Skeletal muscle tissue (tissue), 3 donors: ENCODE measurements at regions not wholly inside any gene's neighbourhood (a gene's known extent, or its start where the extent isn't known, plus 50 kb on each side); places are given as distances from the start of the nearest gene placed in this dataset.

Source experiments
- H3K27ac ChIP-seq: one replicate; pipeline ENCODE4 v1.7.0; 2013; ENCODE audit warnings: mild to moderate bottlenecking, low read depth, low read length, inconsistent platforms
- H3K27me3 ChIP-seq, 3 donors: one replicate each; pipeline ENCODE4 v1.7.0; 2013; ENCODE audit warnings: low read length in 3 of 3; ENCODE audit not compliant: control insufficient read depth in 3 of 3, insufficient read depth in 3 of 3
- H3K36me3 ChIP-seq, 3 donors: one replicate each; pipeline ENCODE4 v1.7.0; 2013; ENCODE audit warnings: low read length in 3 of 3; ENCODE audit not compliant: control insufficient read depth in 3 of 3, insufficient read depth in 3 of 3
- H3K4me1 ChIP-seq, 3 donors: one replicate each; pipeline ENCODE4 v1.7.0; 2013; ENCODE audit warnings: low read length in 3 of 3, mild to moderate bottlenecking in 3 of 3; ENCODE audit not compliant: control insufficient read depth in 3 of 3, insufficient read depth in 3 of 3
- H3K4me3 ChIP-seq, 3 donors: one replicate each; pipeline ENCODE4 v1.7.0; 2013; ENCODE audit warnings: low read length in 3 of 3
- H3K9ac ChIP-seq, 3 donors: one replicate each; pipeline ENCODE4 v1.7.0; 2013; ENCODE audit warnings: low read length in 3 of 3, mild to moderate bottlenecking in 3 of 3, moderate library complexity in 2 of 3, low read depth in 1 of 3
- H3K9me3 ChIP-seq, 3 donors: one replicate each; pipeline ENCODE4 v1.7.0; 2013; ENCODE audit warnings: low read length in 3 of 3; ENCODE audit not compliant: control insufficient read depth in 3 of 3
- donor health status: Osteomylitis.

DNA sequence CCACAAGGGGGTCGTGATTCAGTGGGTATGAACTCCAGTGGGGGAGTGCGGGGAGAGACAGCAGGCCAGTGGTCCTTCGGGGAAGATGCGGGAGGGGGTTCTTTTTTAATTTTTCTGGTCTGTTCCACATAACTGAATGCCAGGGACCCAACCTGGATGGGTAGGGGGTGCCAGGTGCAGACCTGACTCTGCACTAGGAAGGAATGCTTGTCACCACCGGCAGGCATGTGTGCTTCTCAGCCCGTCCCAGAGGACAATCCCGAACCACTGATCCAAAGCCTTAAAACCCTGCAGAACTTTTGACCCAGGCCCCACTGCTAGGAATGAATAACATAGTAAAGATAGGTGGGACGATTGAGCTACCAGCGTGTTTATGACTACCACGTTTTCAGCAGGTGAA, 72.0 kb downstream of the DIO3 start:
- peaks cover 5 to 17% (median 15%) of the 10 kb centered on the region in 3 donors for H3K27me3 ChIP-seq
- no peaks in the 10 kb centered on the region for H3K36me3 ChIP-seq
- H3K27ac ChIP-seq = no peak overlapping the region
- no peak overlapping the region for H3K4me3 ChIP-seq
- H3K4me1 ChIP-seq = peaks cover 0 to 5% (median 3%) of the 10 kb centered on the region in 3 donors
- no peak overlapping the region for H3K9ac ChIP-seq
- H3K9me3 ChIP-seq = no peaks in the 10 kb centered on the region

DNA sequence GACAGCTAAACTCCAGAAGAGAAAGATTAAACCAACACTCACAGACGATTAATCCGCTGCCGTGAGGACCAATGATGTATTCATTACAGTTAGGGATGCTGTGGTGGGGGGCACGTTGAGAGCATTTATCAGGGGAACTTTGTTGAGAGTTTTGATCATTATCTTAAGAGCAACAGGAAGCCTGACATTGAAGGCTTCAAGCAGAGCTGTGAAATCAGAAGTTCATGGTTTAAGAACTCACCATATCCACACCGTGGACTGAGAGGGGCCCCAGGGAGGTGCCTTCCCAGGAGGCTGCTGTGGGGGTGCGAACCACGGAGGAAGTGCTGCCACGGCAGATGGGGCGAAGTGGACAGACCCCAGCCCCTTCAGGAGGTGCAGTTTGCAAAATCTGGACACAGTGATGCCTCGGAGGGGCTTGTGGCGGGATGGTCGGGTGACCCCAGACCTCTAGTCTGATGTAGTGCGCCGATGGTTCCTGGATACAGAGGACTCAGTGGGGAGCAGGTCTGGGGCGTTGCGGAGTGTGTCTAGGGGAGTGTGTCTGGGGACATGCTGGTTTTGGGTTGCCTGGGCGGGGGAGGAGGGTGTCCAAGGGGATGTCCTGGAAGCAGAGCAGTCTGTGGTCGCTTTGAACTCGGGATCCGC, 73.0 kb downstream of the DIO3 start:
- H3K4me1 ChIP-seq = no peaks in the 10 kb centered on the region
- H3K27me3 ChIP-seq = peaks cover 5 to 17% (median 15%) of the 10 kb centered on the region in 3 donors
- no peak overlapping the region for H3K27ac ChIP-seq
- no peak overlapping the region for H3K9ac ChIP-seq
- no peaks in the 10 kb centered on the region for H3K9me3 ChIP-seq
- H3K36me3 ChIP-seq = no peaks in the 10 kb centered on the region
- H3K4me3 ChIP-seq = no peak overlapping the region

DNA sequence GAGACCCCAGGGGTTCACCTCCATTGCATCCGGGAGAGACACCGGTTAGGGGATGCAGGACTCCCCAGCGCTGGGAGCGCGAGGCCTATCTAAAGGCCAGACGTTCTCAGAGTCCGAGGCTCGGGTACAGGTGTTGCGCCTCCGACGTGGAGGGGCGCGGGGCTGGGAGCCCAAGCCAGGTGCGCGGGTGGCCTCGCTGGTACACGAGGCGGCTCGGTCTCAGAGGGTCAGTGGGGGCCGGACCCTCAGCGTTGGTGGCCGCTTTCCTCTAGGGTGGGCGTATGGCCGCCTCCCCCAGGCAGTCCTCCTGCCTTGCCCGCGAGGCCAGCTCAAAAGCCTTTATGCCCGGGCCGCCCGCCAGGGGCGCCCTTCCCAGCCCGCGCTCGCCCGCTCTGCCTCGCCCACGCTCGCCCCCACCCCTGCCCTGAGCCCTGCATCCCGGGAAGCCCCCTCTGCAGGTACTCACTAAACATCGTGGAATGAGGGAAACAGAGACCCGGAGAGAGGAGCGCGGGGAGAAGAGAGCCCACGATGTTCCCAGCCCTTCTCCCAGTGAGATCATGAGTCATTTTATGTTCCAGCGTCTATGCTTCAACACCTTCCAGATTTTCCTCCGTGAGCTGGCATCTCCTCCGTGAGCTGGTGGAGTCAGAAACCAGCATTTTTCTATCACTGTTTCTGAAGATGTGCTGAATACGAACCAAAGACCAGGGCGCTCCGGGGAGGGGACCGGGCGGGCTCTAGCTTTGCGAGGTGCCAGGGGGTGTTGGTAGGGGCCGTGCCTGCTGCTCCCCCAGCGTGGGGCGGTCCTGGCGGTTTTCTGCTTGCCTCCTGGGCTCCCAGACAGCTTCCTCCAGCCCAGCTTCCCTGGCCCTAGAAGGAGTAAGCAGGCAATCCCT, 73.8 kb downstream of the DIO3 start:
- Histone ChIP-seq H3K4me1 (no peaks in the 10 kb centered on the region), H3K9ac (no peak overlapping the region), H3K9me3 (no peaks in the 10 kb centered on the region), H3K36me3 (no peaks in the 10 kb centered on the region), H3K4me3 (no peak overlapping the region), H3K27me3 (peaks cover 5 to 17% (median 15%) of the 10 kb centered on the region in 3 donors), H3K27ac (no peak overlapping the region)

DNA sequence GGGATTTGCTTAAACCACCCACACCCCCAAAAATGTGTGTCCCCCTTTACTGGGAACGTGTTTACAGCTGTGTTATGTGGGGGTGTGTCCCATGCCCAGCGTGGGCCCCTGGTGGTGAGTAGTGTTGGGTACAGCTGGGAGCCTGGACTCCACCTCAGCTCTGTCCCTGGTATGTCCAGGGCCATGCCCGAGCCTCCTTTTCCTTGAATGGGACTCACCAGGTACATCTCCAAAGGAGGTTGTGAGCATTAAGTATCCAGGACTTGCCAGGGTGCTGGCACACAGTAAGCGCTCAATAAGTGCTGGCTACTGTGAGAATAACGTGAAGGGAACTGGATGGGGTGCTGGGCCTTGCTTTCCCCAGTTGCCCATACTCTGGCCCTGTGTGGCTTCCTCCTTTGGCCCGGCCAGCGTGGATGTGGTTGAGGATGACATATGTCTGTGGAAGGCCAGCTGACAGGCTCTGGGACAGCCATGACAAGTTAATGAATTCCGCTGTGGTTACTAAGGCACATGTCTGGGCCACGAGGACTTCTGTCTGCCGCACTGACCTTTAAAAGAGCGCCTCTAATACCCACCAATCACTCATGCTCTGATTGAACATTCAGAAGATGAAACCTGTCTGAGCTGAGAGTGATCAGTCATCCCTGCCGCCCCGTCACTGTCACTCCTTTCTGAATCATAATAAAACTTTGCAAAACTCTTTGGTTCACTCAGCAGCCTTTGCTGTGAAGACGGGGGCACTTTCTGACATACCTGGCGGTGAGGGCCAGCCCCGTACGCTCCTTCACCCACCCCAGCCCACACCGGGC, 74.7 kb downstream of the DIO3 start:
- no peak overlapping the region for H3K9ac ChIP-seq
- no peaks in the 10 kb centered on the region for H3K9me3 ChIP-seq
- no peak overlapping the region for H3K4me3 ChIP-seq
- H3K27me3 ChIP-seq = peaks cover 5 to 17% (median 15%) of the 10 kb centered on the region in 3 donors
- H3K27ac ChIP-seq = no peak overlapping the region
- H3K36me3 ChIP-seq = no peaks in the 10 kb centered on the region
- no peaks in the 10 kb centered on the region for H3K4me1 ChIP-seq

DNA sequence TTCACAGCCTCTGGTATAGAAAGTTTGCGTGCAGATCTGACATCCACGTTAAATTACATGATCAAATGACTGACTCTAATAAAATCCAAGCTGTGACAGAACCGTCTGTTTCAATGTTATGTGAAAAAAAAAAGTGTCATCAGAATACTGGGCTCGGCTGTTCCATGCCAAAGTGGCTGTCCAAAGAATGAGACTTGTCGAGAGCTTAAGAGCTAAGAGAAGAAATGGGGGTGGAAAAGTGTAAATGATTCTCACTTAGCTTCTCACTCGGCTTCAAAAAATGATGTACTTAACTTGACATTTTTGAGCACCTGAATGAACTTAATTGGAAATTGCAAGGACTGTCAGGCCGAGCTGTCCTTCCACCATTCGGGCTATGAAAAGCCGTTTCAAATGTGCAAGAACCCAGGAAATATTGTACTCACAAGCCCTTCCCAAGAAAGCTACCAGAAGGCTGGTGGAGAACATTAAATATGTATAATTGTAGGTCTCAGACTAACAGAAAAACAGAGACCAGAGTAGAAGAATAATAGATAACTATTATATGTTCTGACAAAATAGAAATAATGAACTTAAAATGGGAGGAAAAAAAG, 78.0 kb downstream of the DIO3 start:
- no peaks in the 10 kb centered on the region for H3K4me1 ChIP-seq
- H3K36me3 ChIP-seq = no peaks in the 10 kb centered on the region
- peaks cover 1 to 12% (median 12%) of the 10 kb centered on the region in 3 donors for H3K27me3 ChIP-seq
- no peak overlapping the region for H3K9ac ChIP-seq
- H3K27ac ChIP-seq = no peak overlapping the region
- no peak overlapping the region for H3K4me3 ChIP-seq
- no peaks in the 10 kb centered on the region for H3K9me3 ChIP-seq

DNA sequence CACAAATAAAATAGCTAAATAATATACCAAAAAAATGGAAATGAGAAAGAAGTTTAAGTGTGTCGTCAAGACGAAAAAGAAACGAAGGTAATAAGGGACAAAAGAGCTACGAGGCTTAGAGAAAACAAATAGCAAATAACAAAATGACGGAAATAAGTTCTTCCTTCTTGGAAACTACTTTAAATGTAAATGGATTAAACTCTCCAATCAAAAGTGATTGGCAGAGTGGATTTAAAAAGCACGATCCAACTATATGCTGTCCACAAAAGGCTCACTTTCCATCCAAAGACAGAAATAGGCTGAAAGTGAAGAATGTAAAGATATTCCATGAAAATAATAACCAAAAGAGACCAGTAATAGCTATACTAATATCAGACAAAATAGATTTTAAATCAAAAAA, 82.4 kb downstream of the DIO3 start:
- H3K4me1 ChIP-seq = no peaks in the 10 kb centered on the region
- no peaks in the 10 kb centered on the region for H3K36me3 ChIP-seq
- no peak overlapping the region for H3K9ac ChIP-seq
- no peaks in the 10 kb centered on the region for H3K27me3 ChIP-seq
- no peak overlapping the region for H3K27ac ChIP-seq
- no peak overlapping the region for H3K4me3 ChIP-seq
- peaks cover 0 to 9% (median 2%) of the 10 kb centered on the region in 3 donors for H3K9me3 ChIP-seq

DNA sequence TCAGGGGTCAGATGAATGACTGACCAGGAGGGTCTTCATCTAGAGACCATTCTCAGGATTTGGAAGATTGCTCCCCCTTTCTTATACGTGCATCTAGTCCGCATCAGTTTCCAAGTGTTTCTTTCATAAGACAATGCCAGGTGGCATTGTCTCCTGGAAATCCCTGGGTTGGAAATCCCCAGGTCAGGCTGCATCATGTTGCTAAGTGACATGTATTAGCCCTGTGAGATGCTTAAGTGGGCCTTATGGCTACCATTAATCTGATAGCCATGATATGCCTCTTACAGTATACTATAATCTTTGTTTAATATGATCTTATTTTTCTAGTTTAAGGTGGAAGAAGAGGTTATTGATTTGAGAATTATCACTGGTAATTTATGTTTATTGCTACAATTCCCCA, 92.8 kb downstream of the DIO3 start:
- Histone ChIP-seq H3K9me3 (no peaks in the 10 kb centered on the region), H3K27ac (no peak overlapping the region), H3K27me3 (peaks cover 0 to 8% (median 3%) of the 10 kb centered on the region in 3 donors), H3K4me3 (no peak overlapping the region), H3K36me3 (no peaks in the 10 kb centered on the region), H3K9ac (no peak overlapping the region), H3K4me1 (no peaks in the 10 kb centered on the region)

DNA sequence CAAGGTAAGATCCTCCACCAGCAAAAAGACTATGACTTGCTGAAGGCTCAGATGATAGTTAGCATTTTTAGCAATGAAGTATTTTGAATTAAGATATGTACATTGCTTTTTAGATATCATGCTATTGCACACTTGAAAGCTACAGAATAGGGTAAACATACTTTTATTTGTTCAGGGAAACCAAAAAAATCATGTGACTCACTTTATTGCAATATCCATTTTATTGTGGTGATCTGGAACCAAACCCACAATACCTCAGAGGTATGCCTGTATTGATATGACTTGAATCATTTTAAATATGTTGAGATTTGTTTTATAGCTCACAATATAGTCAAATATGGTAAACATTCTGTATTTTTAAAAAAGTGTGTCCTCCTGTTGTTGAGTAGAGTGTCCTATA, 96.1 kb downstream of the DIO3 start:
- Histone ChIP-seq H3K4me1 (no peaks in the 10 kb centered on the region), H3K27ac (no peak overlapping the region), H3K36me3 (no peaks in the 10 kb centered on the region), H3K27me3 (peaks cover 0 to 8% (median 3%) of the 10 kb centered on the region in 3 donors), H3K9me3 (no peaks in the 10 kb centered on the region), H3K9ac (no peak overlapping the region), H3K4me3 (no peak overlapping the region)

DNA sequence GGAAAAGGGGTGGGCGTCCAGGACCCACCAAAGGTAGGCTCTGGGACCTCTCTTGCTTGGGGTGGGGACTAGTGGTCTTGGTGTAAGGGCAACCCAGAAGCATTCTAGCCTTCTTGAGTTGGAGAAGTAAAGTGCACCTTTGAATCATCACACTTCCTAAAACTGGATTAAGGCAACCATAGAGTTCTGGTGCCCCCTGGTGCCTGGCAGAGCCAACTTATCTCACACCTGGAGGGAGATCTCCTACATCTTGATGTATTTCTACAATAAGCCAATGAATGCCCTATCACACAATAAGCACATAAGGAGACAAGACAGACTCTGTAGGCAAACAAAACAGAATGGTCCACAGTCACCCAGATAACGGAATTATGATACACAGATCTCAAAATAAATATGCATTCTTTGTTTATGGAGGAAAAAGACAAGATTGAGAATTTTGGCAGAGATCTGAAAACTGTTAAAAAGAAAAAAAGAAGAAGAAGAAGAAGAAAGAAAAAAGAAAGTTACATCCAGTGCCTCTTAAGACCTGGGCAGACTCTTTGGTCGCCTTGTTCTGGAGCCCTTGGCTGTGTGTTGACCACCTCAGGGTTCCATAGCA, 95.9 kb upstream of the PPP2R5C start:
- H3K27me3 ChIP-seq = peaks cover 0 to 15% (median 11%) of the 10 kb centered on the region in 3 donors
- H3K9ac ChIP-seq = no peak overlapping the region
- no peaks in the 10 kb centered on the region for H3K36me3 ChIP-seq
- H3K4me3 ChIP-seq = no peak overlapping the region
- no peak overlapping the region for H3K27ac ChIP-seq
- peaks cover 0 to 3% (median 2%) of the 10 kb centered on the region in 3 donors for H3K9me3 ChIP-seq
- no peaks in the 10 kb centered on the region for H3K4me1 ChIP-seq
